ENCODE measurements at regions not wholly inside any gene's neighbourhood (a gene's known extent, or its start where the extent isn't known, plus 50 kb on each side); places are given as distances from the start of the nearest gene placed in this dataset.

- peaks cover 7% of the 10 kb centered on the region for H3K9me3 ChIP-seq (ENCODE audit: control insufficient read depth, low read length)
- H3K36me3 ChIP-seq (ENCODE audit: control insufficient read depth, insufficient read depth, low read length), result no peaks in the 10 kb centered on the region
- no peaks in the 10 kb centered on the region for H3K27me3 Mint-ChIP-seq (ENCODE audit: insufficient read depth)
- H3K4me3 ChIP-seq (ENCODE audit: low read length), result no peak overlapping the region
- no peaks in the 10 kb centered on the region for H3K36me3 Mint-ChIP-seq (ENCODE audit: low read depth)
- no peak overlapping the region for H3K4me3 Mint-ChIP-seq
- DNase-seq, result no peak
- H3K4me1 ChIP-seq (ENCODE audit: control insufficient read depth, insufficient read depth, low read length), result no peaks in the 10 kb centered on the region
- peaks cover 12% of the 10 kb centered on the region for H3K9me3 Mint-ChIP-seq
- WGBS, 2 experiments (ENCODE audit: insufficient coverage in 1 of 2, insufficient read length in 1 of 2), result 96% methylated on average over 7 to 10 of the region's 10 CpGs
- no peak overlapping the region for H3K27ac Mint-ChIP-seq
- TF ChIP-seq CTCF (conservative IDR thresholded peaks at IDR 0.05), result no peak
- H3K27ac ChIP-seq (ENCODE audit: low read depth, low read length), result no peak overlapping the region
- no peaks in the 10 kb centered on the region for H3K27me3 ChIP-seq (ENCODE audit: control insufficient read depth, insufficient read depth, low read length, poor library complexity, severe bottlenecking)
- no peak overlapping the region for H3K9ac ChIP-seq (ENCODE audit: extremely low read depth, low read length, poor library complexity, severe bottlenecking)
- H3K4me1 Mint-ChIP-seq, result no peaks in the 10 kb centered on the region
These were observed 1370.8 kb downstream of the GRIK2 start for GRCh38 chr6:102764317-102764716.

GRCh38 chr6:102763891-102764290, 1370.4 kb downstream of the GRIK2 start:
- peaks cover 3% of the 10 kb centered on the region for H3K9me3 ChIP-seq (ENCODE audit: control insufficient read depth, low read length)
- H3K27me3 ChIP-seq (ENCODE audit: control insufficient read depth, insufficient read depth, low read length, poor library complexity, severe bottlenecking), result no peaks in the 10 kb centered on the region
- no peak for TF ChIP-seq CTCF (conservative IDR thresholded peaks at IDR 0.05)
- 92% methylated on average over 2 of the region's 2 CpGs; no CpG with 5 or more reads in 1 of the 2 experiments for WGBS, 2 experiments (ENCODE audit: insufficient coverage in 1 of 2, insufficient read length in 1 of 2)
- H3K27me3 Mint-ChIP-seq (ENCODE audit: insufficient read depth), result no peaks in the 10 kb centered on the region
- H3K4me1 Mint-ChIP-seq, result no peaks in the 10 kb centered on the region
- no peaks in the 10 kb centered on the region for H3K4me1 ChIP-seq (ENCODE audit: control insufficient read depth, insufficient read depth, low read length)
- no peak overlapping the region for H3K27ac ChIP-seq (ENCODE audit: low read depth, low read length)
- no peaks in the 10 kb centered on the region for H3K36me3 Mint-ChIP-seq (ENCODE audit: low read depth)
- no peaks in the 10 kb centered on the region for H3K36me3 ChIP-seq (ENCODE audit: control insufficient read depth, insufficient read depth, low read length)
- H3K9ac ChIP-seq (ENCODE audit: extremely low read depth, low read length, poor library complexity, severe bottlenecking), result no peak overlapping the region
- no peak overlapping the region for H3K4me3 Mint-ChIP-seq
- no peak overlapping the region for H3K4me3 ChIP-seq (ENCODE audit: low read length)
- peaks cover 9% of the 10 kb centered on the region for H3K9me3 Mint-ChIP-seq
- no peak for DNase-seq
- no peak overlapping the region for H3K27ac Mint-ChIP-seq

GRCh38 chr6:102761872-102762271, 1368.4 kb downstream of the GRIK2 start:
- Mint-ChIP-seq H3K36me3 (ENCODE audit: low read depth) (peaks cover 2% of the 10 kb centered on the region), H3K9me3 (peaks cover 6% of the 10 kb centered on the region), H3K27me3 (ENCODE audit: insufficient read depth) (no peaks in the 10 kb centered on the region), H3K4me3 (no peak overlapping the region), H3K4me1 (no peaks in the 10 kb centered on the region), H3K27ac (no peak overlapping the region)
- 83 to 90% methylated on average over 2 to 3 of the region's 4 CpGs for WGBS, 2 experiments (ENCODE audit: insufficient coverage in 1 of 2, insufficient read length in 1 of 2)
- no peak for TF ChIP-seq CTCF (conservative IDR thresholded peaks at IDR 0.05)
- Histone ChIP-seq H3K9ac (ENCODE audit: extremely low read depth, low read length, poor library complexity, severe bottlenecking) (no peak overlapping the region), H3K4me1 (ENCODE audit: control insufficient read depth, insufficient read depth, low read length) (no peaks in the 10 kb centered on the region), H3K36me3 (ENCODE audit: control insufficient read depth, insufficient read depth, low read length) (no peaks in the 10 kb centered on the region), H3K27ac (ENCODE audit: low read depth, low read length) (no peak overlapping the region), H3K27me3 (ENCODE audit: control insufficient read depth, insufficient read depth, low read length, poor library complexity, severe bottlenecking) (no peaks in the 10 kb centered on the region), H3K9me3 (ENCODE audit: control insufficient read depth, low read length) (no peaks in the 10 kb centered on the region), H3K4me3 (ENCODE audit: low read length) (no peak overlapping the region)
- no peak for DNase-seq
